ENCODE measurements at regions not wholly inside any gene's neighbourhood (a gene's known extent, or its start where the extent isn't known, plus 50 kb on each side); places are given as distances from the start of the nearest gene placed in this dataset.

- no peak overlapping the region for H3K4me3 ChIP-seq (IDR thresholded peaks at IDR 0.05; ENCODE audit: insufficient read depth, low read depth, low read length)
- no peak overlapping the region for H3K4me2 ChIP-seq
- H3K4me1 ChIP-seq (ENCODE audit: low read depth, poor library complexity, severe bottlenecking), result peaks cover 8% of the 10 kb centered on the region
- H2AFZ ChIP-seq (ENCODE audit: low read depth), result no peak overlapping the region
- no peak overlapping the region for H3K9ac ChIP-seq
- H3K27ac ChIP-seq, result no peak overlapping the region
- no peaks in the 10 kb centered on the region for H4K20me1 ChIP-seq (ENCODE audit: insufficient read depth)
- TF ChIP-seq CTCF (conservative IDR thresholded peaks at IDR 0.05; ENCODE audit: low read depth, low read length), result no peak
- H3K79me2 ChIP-seq (ENCODE audit: insufficient read depth, low read depth), result no peaks in the 10 kb centered on the region
- H3K27me3 ChIP-seq (ENCODE audit: insufficient read depth, low read depth), result no peaks in the 10 kb centered on the region
- H3K36me3 ChIP-seq (ENCODE audit: insufficient read depth), result no peaks in the 10 kb centered on the region
These were observed 110.4 kb upstream of the SEMA6A start for GRCh38 chr5:116685069-116685468.

- Histone ChIP-seq H3K4me2 (peak overlapping the region; percentile 28), H2AFZ (ENCODE audit: low read depth) (peak overlapping the region; percentile 10; the same call in 1 of the 2 replicates), H3K79me2 (ENCODE audit: insufficient read depth, low read depth) (no peaks in the 10 kb centered on the region), H3K36me3 (ENCODE audit: insufficient read depth) (no peaks in the 10 kb centered on the region), H4K20me1 (ENCODE audit: insufficient read depth) (no peaks in the 10 kb centered on the region), H3K4me3 (IDR thresholded peaks at IDR 0.05; ENCODE audit: insufficient read depth, low read depth, low read length) (no peak overlapping the region), H3K9ac (no peak overlapping the region), H3K4me1 (ENCODE audit: low read depth, poor library complexity, severe bottlenecking) (peaks cover 8% of the 10 kb centered on the region), H3K27me3 (ENCODE audit: insufficient read depth, low read depth) (no peaks in the 10 kb centered on the region), H3K27ac (no peak overlapping the region)
- no peak for TF ChIP-seq CTCF (conservative IDR thresholded peaks at IDR 0.05; ENCODE audit: low read depth, low read length)
These were observed 106.9 kb upstream of the SEMA6A start for GRCh38 chr5:116681334-116682013.

- H3K4me1 ChIP-seq (ENCODE audit: low read depth, poor library complexity, severe bottlenecking), result peaks cover 18% of the 10 kb centered on the region
- H3K4me3 ChIP-seq (IDR thresholded peaks at IDR 0.05; ENCODE audit: insufficient read depth, low read depth, low read length), result no peak overlapping the region
- H3K27ac ChIP-seq, result no peak overlapping the region
- no peaks in the 10 kb centered on the region for H3K27me3 ChIP-seq (ENCODE audit: insufficient read depth, low read depth)
- H3K9ac ChIP-seq, result no peak overlapping the region
- no peaks in the 10 kb centered on the region for H3K36me3 ChIP-seq (ENCODE audit: insufficient read depth)
- H3K4me2 ChIP-seq, result no peak overlapping the region
- no peaks in the 10 kb centered on the region for H4K20me1 ChIP-seq (ENCODE audit: insufficient read depth)
- H3K79me2 ChIP-seq (ENCODE audit: insufficient read depth, low read depth), result no peaks in the 10 kb centered on the region
- TF ChIP-seq CTCF (conservative IDR thresholded peaks at IDR 0.05; ENCODE audit: low read depth, low read length), result no peak
- H2AFZ ChIP-seq (ENCODE audit: low read depth), result no peak overlapping the region
These were observed 100.9 kb upstream of the SEMA6A start for GRCh38 chr5:116675626-116675910.

- H3K79me2 ChIP-seq (ENCODE audit: insufficient read depth, low read depth), result no peaks in the 10 kb centered on the region
- no peak overlapping the region for H3K27ac ChIP-seq
- H3K4me1 ChIP-seq (ENCODE audit: low read depth, poor library complexity, severe bottlenecking), result peaks cover 23% of the 10 kb centered on the region
- no peaks in the 10 kb centered on the region for H4K20me1 ChIP-seq (ENCODE audit: insufficient read depth)
- H3K4me2 ChIP-seq, result no peak overlapping the region
- H3K4me3 ChIP-seq (IDR thresholded peaks at IDR 0.05; ENCODE audit: insufficient read depth, low read depth, low read length), result no peak overlapping the region
- H2AFZ ChIP-seq (ENCODE audit: low read depth), result no peak overlapping the region
- no peaks in the 10 kb centered on the region for H3K27me3 ChIP-seq (ENCODE audit: insufficient read depth, low read depth)
- TF ChIP-seq CTCF (conservative IDR thresholded peaks at IDR 0.05; ENCODE audit: low read depth, low read length), result no peak
- H3K36me3 ChIP-seq (ENCODE audit: insufficient read depth), result no peaks in the 10 kb centered on the region
- H3K9ac ChIP-seq, result no peak overlapping the region
These were observed 100.4 kb upstream of the SEMA6A start for GRCh38 chr5:116674881-116675625.

All from KMS-11 (cell line).